Spleen (tissue), 7 donors: ENCODE measurements at regions not wholly inside any gene's neighbourhood (a gene's known extent, or its start where the extent isn't known, plus 50 kb on each side); places are given as distances from the start of the nearest gene placed in this dataset.

ENCODE experiments used
- CTCF ChIP-seq, 11 experiments: fragments of 200-600 bp in 7 of 11; fragments of 450-650 bp in 4 of 11; sonication (generic) in 4 of 11; IDR thresholded peaks in 8 of 11; conservative IDR thresholded peaks in 3 of 11; 1 replicate in 7 of 11; 2 replicates in 4 of 11; pipeline versions ENCODE4 v1.4.0 to v1.8.0; 2016 to 2021; ENCODE audit warnings: antibody characterized with exemption in 11 of 11, inconsistent platforms in 4 of 11, mild to moderate bottlenecking in 1 of 11
- POLR2A ChIP-seq, 3 donors: fragments of 450-650 bp; IDR thresholded peaks; one replicate each; pipeline ENCODE4 v1.5.1; 2017; ENCODE audit warnings: antibody characterized with exemption in 3 of 3, mild to moderate bottlenecking in 1 of 3
- donor health status: DM: no; HTN: no; CAD: no; lungs with moderate emphysema.
- donor health status: DM: no; HTN: no; CAD: no.
- donor health status: DM: no; HTN: no; CAD: no.

GRCh38 chr6:85347812-85348211 is 102.1 kb upstream of the NT5E start:
- TF ChIP-seq POLR2A (IDR thresholded peaks at IDR 0.05): no peak
- no peak for TF ChIP-seq CTCF (IDR thresholded peaks at IDR 0.05 in 8 of 11, conservative IDR thresholded peaks at IDR 0.05 in 3 of 11)
